ENCODE measurements at regions not wholly inside any gene's neighbourhood (a gene's known extent, or its start where the extent isn't known, plus 50 kb on each side); places are given as distances from the start of the nearest gene placed in this dataset.

DNA sequence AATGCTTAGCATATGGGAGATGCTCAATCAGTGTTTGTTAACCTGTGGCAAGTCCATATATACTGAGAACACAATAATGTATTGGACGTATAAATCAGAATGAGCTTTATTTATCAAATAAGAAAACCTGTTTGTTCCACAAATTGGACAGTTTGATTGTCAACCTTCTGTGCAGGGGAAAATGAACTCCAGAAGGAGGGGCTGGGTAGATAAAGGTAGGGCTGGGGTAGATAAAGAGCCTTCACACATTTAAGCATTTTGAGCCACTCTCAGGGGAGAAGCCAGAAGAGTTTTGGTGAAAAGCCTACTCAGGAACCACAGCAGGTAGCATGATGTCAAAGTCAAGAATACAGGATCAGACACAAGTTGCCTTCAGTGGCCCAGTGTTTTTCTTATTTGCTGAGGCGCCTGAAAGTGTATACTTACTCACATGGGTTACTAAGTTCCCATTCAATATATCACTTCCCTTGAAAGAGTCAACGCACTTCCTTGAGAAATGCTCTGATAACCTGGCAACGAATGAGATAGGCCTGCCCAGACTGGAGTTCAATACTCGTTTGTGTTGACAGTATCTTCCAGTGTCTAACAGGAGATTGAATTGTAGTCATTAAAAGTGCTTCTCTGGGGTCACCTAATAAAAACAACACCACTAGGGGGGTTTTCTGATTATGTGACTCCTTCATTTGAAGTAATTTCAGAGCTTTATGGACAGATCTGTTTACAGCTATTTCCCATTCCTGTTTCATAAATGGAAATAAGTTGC is 263.9 kb upstream of the CITED2 start (continued):
- TF ChIP-seq, protein P1, sequence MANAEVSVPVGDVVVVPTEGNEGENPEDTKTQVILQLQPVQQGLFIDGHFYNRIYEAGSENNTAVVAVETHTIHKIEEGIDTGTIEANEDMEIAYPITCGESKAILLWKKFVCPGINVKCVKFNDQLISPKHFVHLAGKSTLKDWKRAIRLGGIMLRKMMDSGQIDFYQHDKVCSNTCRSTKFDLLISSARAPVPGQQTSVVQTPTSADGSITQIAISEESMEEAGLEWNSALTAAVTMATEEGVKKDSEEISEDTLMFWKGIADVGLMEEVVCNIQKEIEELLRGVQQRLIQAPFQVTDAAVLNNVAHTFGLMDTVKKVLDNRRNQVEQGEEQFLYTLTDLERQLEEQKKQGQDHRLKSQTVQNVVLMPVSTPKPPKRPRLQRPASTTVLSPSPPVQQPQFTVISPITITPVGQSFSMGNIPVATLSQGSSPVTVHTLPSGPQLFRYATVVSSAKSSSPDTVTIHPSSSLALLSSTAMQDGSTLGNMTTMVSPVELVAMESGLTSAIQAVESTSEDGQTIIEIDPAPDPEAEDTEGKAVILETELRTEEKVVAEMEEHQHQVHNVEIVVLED (CRISPR knock-in tag; IDR thresholded peaks at IDR 0.05), result no peak

DNA sequence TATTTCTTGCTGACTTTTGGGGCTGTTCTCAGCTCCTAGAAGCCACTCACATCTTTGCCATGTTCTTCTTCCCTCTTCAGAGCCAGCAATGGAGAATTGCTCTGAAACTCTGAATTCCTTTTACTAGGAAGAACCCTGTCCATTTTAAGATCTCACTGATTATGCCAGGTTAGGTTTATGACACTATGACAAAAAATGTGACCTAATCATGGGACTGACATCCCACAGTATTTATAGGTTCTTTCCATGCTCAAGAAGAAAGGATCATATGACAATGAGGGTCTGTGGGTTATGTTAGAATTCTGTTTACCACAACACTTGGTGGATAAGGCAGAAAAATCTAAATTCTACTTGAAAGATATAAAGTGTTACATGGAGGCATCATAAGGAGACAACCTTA is 263.3 kb upstream of the CITED2 start:
- no TSS peak for BruUV-seq (replicated peaks)
- ChIA-PET CTCF (ENCODE audit: low intra/inter-chr PET ratio) (no interaction called here), POLR2A (interaction anchor here (1.2 to 3.8 kb wide), 3 partner anchors 11 to 288 kb away, joined by 3 to 14 read pairs (median 5); no protein-coding TSS in a partner anchor)
- H3K9me3 ChIP-seq (replicated peaks; ENCODE audit: control insufficient read depth, insufficient read depth, low read depth, low read length), result no peaks in the 10 kb centered on the region
- H3K9ac ChIP-seq (ENCODE audit: insufficient read depth in 1 of 2, low read depth in 2 of 2, low read length in 2 of 2), result no peak overlapping the region
- peaks cover 0 to 24% of the 10 kb centered on the region in 2 experiments; a peak in 4 of 5 replicates for H3K4me1 ChIP-seq (replicated peaks in 1 of 2; ENCODE audit: control insufficient read depth in 2 of 2, insufficient read depth in 2 of 2, low read length in 2 of 2)
- H3K36me3 ChIP-seq (ENCODE audit: control insufficient read depth, insufficient read depth, low read length), result no peaks in the 10 kb centered on the region
- no peak overlapping the region for H3K27ac ChIP-seq (ENCODE audit: extremely low read depth, low read depth, low read length)
- in situ Hi-C loops (cut with MboI) (no loop called here), intact Hi-C loops (cut with micrococcal nuclease) (no loop called here)
- ATAC-seq (no peak), FAIRE-seq (no peak), DNase-seq (ENCODE audit: extremely low read depth in 1 of 4, low spot score in 3 of 4) (no peak)
- no peaks in the 10 kb centered on the region for H3K79me2 ChIP-seq (ENCODE audit: control insufficient read depth, insufficient read depth, low read length)
- H3K4me3 ChIP-seq, result no peak overlapping the region
- no peaks in the 10 kb centered on the region for H4K20me1 ChIP-seq (replicated peaks; ENCODE audit: control insufficient read depth, insufficient read depth, low read length)
- H3K9me1 ChIP-seq (ENCODE audit: control insufficient read depth, insufficient read depth, low read length), result no peaks in the 10 kb centered on the region
- H3K4me2 ChIP-seq (ENCODE audit: insufficient read depth, low read length), result no peak overlapping the region; the same call in 1 of the 2 replicates
- TF ChIP-seq SIRT6 (IDR thresholded peaks at IDR 0.05; ENCODE audit: low read depth, low read length), result no peak
- no peak for TF ChIP-seq NCOR1 (IDR thresholded peaks at IDR 0.05)
- TF ChIP-seq, protein P2, sequence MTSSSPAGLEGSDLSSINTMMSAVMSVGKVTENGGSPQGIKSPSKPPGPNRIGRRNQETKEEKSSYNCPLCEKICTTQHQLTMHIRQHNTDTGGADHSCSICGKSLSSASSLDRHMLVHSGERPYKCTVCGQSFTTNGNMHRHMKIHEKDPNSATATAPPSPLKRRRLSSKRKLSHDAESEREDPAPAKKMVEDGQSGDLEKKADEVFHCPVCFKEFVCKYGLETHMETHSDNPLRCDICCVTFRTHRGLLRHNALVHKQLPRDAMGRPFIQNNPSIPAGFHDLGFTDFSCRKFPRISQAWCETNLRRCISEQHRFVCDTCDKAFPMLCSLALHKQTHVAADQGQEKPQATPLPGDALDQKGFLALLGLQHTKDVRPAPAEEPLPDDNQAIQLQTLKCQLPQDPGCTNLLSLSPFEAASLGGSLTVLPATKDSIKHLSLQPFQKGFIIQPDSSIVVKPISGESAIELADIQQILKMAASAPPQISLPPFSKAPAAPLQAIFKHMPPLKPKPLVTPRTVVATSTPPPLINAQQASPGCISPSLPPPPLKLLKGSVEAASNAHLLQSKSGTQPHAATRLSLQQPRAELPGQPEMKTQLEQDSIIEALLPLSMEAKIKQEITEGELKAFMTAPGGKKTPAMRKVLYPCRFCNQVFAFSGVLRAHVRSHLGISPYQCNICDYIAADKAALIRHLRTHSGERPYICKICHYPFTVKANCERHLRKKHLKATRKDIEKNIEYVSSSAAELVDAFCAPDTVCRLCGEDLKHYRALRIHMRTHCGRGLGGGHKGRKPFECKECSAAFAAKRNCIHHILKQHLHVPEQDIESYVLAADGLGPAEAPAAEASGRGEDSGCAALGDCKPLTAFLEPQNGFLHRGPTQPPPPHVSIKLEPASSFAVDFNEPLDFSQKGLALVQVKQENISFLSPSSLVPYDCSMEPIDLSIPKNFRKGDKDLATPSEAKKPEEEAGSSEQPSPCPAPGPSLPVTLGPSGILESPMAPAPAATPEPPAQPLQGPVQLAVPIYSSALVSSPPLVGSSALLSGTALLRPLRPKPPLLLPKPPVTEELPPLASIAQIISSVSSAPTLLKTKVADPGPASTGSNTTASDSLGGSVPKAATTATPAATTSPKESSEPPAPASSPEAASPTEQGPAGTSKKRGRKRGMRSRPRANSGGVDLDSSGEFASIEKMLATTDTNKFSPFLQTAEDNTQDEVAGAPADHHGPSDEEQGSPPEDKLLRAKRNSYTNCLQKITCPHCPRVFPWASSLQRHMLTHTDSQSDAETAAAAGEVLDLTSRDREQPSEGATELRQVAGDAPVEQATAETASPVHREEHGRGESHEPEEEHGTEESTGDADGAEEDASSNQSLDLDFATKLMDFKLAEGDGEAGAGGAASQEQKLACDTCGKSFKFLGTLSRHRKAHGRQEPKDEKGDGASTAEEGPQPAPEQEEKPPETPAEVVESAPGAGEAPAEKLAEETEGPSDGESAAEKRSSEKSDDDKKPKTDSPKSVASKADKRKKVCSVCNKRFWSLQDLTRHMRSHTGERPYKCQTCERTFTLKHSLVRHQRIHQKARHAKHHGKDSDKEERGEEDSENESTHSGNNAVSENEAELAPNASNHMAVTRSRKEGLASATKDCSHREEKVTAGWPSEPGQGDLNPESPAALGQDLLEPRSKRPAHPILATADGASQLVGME (CRISPR knock-in tag; IDR thresholded peaks at IDR 0.05), result no peak
- no peak for TF ChIP-seq ZC3H4 (CRISPR knock-in tag; IDR thresholded peaks at IDR 0.05; ENCODE audit: borderline replicate concordance)
- TF ChIP-seq, protein P3, sequence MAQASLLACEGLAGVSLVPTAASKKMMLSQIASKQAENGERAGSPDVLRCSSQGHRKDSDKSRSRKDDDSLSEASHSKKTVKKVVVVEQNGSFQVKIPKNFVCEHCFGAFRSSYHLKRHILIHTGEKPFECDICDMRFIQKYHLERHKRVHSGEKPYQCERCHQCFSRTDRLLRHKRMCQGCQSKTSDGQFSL (CRISPR knock-in tag; IDR thresholded peaks at IDR 0.05), result no peak
- TF ChIP-seq, protein P3 (tag; IDR thresholded peaks at IDR 0.05), result no peak
- H2AFZ ChIP-seq (ENCODE audit: low read depth, low read length), result no peak overlapping the region; the same call in 1 of the 2 replicates
- H3K27me3 ChIP-seq (ENCODE audit: control insufficient read depth in 2 of 2, insufficient read depth in 2 of 2, low read length in 2 of 2), result no peaks in the 10 kb centered on the region

Data from K562 (cell line).